ENCODE measurements at regions not wholly inside any gene's neighbourhood (a gene's known extent, or its start where the extent isn't known, plus 50 kb on each side); places are given as distances from the start of the nearest gene placed in this dataset.

- TF ChIP-seq CTCF (IDR thresholded peaks at IDR 0.05): no peak
- Histone ChIP-seq H3K9me3 (no peaks in the 10 kb centered on the region), H3K4me3 (no peak overlapping the region), H3K27me3 (no peaks in the 10 kb centered on the region), H3K9ac (ENCODE audit: low read depth in 2 of 2, low read length in 2 of 2) (no peak overlapping the region), H3K4me1 (no peaks in the 10 kb centered on the region), H3K27ac (no peak overlapping the region), H3K36me3 (no peaks in the 10 kb centered on the region)
- intact Hi-C loops (cut with DNase I): no loop called here
- DNase-seq: no peak
These were observed 69.3 kb upstream of the CTSC start for GRCh38 chr11:88406876-88407275.

GRCh38 chr11:88405853-88406252 lies 68.3 kb upstream of the CTSC start:
- Histone ChIP-seq H3K27ac (no peak overlapping the region), H3K27me3 (no peaks in the 10 kb centered on the region), H3K4me1 (no peaks in the 10 kb centered on the region), H3K9ac (ENCODE audit: low read depth in 2 of 2, low read length in 2 of 2) (no peak overlapping the region), H3K36me3 (no peaks in the 10 kb centered on the region), H3K9me3 (no peaks in the 10 kb centered on the region), H3K4me3 (no peak overlapping the region)
- no peak for TF ChIP-seq CTCF (IDR thresholded peaks at IDR 0.05)
- intact Hi-C loops (cut with DNase I): no loop called here
- DNase-seq: no peak

- no peaks in the 10 kb centered on the region for H3K27me3 ChIP-seq
- TF ChIP-seq CTCF (IDR thresholded peaks at IDR 0.05): no peak
- no peaks in the 10 kb centered on the region for H3K9me3 ChIP-seq
- DNase-seq: no peak
- H3K4me1 ChIP-seq: no peaks in the 10 kb centered on the region
- intact Hi-C loops (cut with DNase I): no loop called here
- no peak overlapping the region for H3K4me3 ChIP-seq
- no peak overlapping the region for H3K9ac ChIP-seq (ENCODE audit: low read depth in 2 of 2, low read length in 2 of 2)
- peak overlapping the region; percentile 13 for H3K27ac ChIP-seq
- no peaks in the 10 kb centered on the region for H3K36me3 ChIP-seq
These were observed 67.6 kb upstream of the CTSC start for GRCh38 chr11:88404932-88405710.

- peak overlapping the region; percentile 13 for H3K27ac ChIP-seq
- H3K4me1 ChIP-seq: no peaks in the 10 kb centered on the region
- H3K36me3 ChIP-seq: no peaks in the 10 kb centered on the region
- TF ChIP-seq CTCF (IDR thresholded peaks at IDR 0.05): no peak
- no peak overlapping the region for H3K9ac ChIP-seq (ENCODE audit: low read depth in 2 of 2, low read length in 2 of 2)
- no peaks in the 10 kb centered on the region for H3K27me3 ChIP-seq
- H3K4me3 ChIP-seq: no peak overlapping the region
- no peaks in the 10 kb centered on the region for H3K9me3 ChIP-seq
- DNase-seq: no peak
- intact Hi-C loops (cut with DNase I): no loop called here
These were observed 66.9 kb upstream of the CTSC start for GRCh38 chr11:88404391-88404790.

- Histone ChIP-seq H3K4me1 (no peaks in the 10 kb centered on the region), H3K4me3 (no peak overlapping the region), H3K27ac (no peak overlapping the region), H3K9ac (ENCODE audit: low read depth in 2 of 2, low read length in 2 of 2) (no peak overlapping the region), H3K9me3 (no peaks in the 10 kb centered on the region), H3K36me3 (no peaks in the 10 kb centered on the region), H3K27me3 (no peaks in the 10 kb centered on the region)
- DNase-seq: no peak
- no peak for TF ChIP-seq CTCF (IDR thresholded peaks at IDR 0.05)
- intact Hi-C loops (cut with DNase I): no loop called here
These were observed 65.2 kb upstream of the CTSC start for GRCh38 chr11:88402784-88403183.
